DMS 273 (cell line): ENCODE measurements at regions not wholly inside any gene's neighbourhood (a gene's known extent, or its start where the extent isn't known, plus 50 kb on each side); places are given as distances from the start of the nearest gene placed in this dataset.

Experiments
- DNase-seq: peaks from one replicate; lab custom pipeline; 2025; ENCODE audit not compliant: unreplicated experiment; lab: John Stamatoyannopoulos, UW

GRCh38 chr12:130254461-130255276 is 83.0 kb upstream of the PIWIL1 start:
- no peak for DNase-seq

DNA sequence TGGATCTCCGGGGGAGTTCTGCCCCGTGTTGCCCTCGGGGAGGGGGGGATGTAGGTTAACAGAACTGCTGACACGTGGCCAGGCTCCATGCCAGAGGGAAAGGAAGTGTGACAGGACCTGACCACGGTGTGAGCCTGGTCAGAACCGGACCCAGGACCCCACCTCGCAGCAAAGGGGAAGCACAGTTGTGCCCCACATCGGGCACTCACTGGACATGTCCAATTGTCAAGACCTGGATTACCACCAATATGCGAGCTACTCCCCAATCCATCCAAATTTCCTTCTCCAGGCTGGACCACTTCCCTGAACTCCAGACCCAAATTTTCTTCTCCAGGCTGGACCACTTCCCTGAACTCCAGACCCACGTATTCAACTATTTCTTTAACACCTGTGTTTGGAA is 78.8 kb upstream of the PIWIL1 start:
- DNase-seq = no peak

DNA sequence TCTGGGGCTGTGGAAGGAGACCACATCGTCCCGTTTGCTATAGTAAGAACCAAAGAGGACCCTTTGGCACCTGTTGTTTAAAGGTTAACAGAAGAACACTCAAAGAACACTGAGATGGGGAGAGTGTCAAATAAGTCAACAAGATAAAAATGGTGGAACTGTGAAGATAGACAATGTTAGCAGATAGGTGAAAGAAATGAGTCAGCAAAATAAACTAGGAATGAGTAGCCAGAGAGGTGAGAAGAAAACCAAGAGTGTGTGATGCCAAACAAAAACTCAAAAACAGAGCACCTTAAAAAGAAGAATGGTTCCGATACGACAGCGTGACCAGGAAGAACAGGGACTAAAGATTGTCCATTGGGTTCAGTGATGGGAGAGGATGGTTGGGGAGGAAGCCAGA is 74.7 kb upstream of the PIWIL1 start:
- no peak for DNase-seq

- DNase-seq = no peak
Measured at GRCh38 chr12:130263996-130264395, 73.7 kb upstream of the PIWIL1 start.

DNA sequence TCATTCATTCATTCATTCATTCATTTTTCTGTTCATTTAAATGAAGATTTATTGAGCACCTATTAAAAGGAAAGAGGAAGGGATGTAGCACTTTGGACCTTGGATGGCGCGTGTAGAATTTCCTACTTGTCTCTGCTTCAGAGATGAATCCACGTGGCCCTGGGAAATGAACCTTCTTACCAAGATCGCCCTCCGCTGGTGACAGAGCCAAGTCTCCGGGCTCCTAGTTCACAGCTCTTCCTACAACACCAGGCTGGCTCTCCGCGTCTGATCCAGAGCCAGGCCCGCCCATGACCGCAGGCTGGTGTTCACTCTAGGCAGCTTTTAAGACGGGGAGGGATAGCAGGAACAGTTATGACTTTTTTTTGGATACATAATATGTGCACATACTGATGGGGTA is 70.9 kb upstream of the PIWIL1 start:
- DNase-seq = peak; percentile 4

GRCh38 chr12:130280231-130280630 is 57.5 kb upstream of the PIWIL1 start:
- DNase-seq = no peak

- DNase-seq = no peak
Measured at GRCh38 chr12:130280742-130281141, 56.9 kb upstream of the PIWIL1 start.

DNA sequence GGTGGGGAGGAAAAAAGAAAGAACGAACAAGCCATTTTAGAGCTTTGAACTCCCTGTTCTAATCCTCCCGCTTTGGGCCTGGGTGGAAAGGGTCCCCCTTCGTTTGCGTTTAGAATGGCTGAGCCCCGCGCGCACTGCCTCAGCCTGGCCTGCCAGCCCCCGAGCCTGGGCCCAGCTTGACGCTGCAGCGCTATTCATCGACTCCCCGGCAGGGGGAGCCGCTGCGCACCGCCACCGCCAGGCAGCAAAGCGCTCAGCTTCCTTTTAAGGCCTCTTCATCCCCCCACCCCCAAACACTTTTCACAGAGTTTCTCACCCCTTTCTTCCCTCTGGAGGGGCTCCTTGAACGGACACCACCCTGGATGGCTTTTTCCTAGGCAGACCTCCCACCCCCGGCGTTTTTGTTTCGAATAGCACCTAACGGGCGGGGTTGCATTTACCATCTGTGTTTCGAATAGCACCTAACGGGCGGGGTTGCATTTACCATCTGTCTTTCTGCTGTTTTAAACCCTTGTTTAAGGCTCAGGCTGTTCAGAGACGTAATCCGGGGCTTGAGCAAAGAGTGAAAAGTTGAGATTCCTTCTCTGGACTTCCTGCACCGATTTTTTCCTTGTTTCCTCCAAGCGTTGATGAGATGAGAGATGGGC is 56.4 kb upstream of the PIWIL1 start:
- peak; percentile 80 for DNase-seq

- peak; percentile 24 for DNase-seq
Measured at GRCh38 chr12:130286041-130286440, 51.6 kb upstream of the PIWIL1 start.

- no peak for DNase-seq
Measured at GRCh38 chr12:130286741-130287440, 50.8 kb upstream of the PIWIL1 start.
